Inflammatory macrophage treated with lipopolysaccharide for 1 hour (primary cell): ENCODE measurements at regions not wholly inside any gene's neighbourhood (a gene's known extent, or its start where the extent isn't known, plus 50 kb on each side); places are given as distances from the start of the nearest gene placed in this dataset.
"Not testable (repeated sequence)": the region's sequence is repeated elsewhere in the genome, so short reads cannot be mapped to it uniquely, and the experiment has no call there.

Source experiments
- DNase-seq, 2 donors: peaks; one replicate each; pipeline ENCODE4 v3.0.0-alpha.2; 2020 to 2022

- DNase-seq, result no peak
Measured at GRCh38 chr3:20808864-20809263, 622.9 kb upstream of the SGO1 start.

- no peak for DNase-seq
Measured at GRCh38 chr3:20798666-20799065, 612.7 kb upstream of the SGO1 start.

- DNase-seq, result no peak
Measured at GRCh38 chr3:20787005-20787404, 601.0 kb upstream of the SGO1 start.

GRCh38 chr3:20776692-20777091 lies 590.7 kb upstream of the SGO1 start:
- no peak for DNase-seq

GRCh38 chr3:20776286-20776685 lies 590.3 kb upstream of the SGO1 start:
- no peak for DNase-seq

GRCh38 chr3:20773320-20773984 lies 587.4 kb upstream of the SGO1 start:
- DNase-seq, result no peak

GRCh38 chr3:20772869-20773268 lies 586.9 kb upstream of the SGO1 start:
- DNase-seq, result no peak

GRCh38 chr3:20769430-20769829 lies 583.4 kb upstream of the SGO1 start:
- DNase-seq, result no peak

GRCh38 chr3:20760981-20761380 lies 575.0 kb upstream of the SGO1 start:
- no peak for DNase-seq

- DNase-seq, result no peak
Measured at GRCh38 chr3:20752416-20752815, 566.4 kb upstream of the SGO1 start.

GRCh38 chr3:20751296-20751695 lies 565.3 kb upstream of the SGO1 start:
- no peak for DNase-seq

- no peak for DNase-seq
Measured at GRCh38 chr3:20747741-20748140, 561.7 kb upstream of the SGO1 start.

GRCh38 chr3:20743553-20744321 lies 557.7 kb upstream of the SGO1 start:
- no peak for DNase-seq

GRCh38 chr3:20742903-20743552 lies 557.0 kb upstream of the SGO1 start:
- no peak for DNase-seq

GRCh38 chr3:20741381-20741780 lies 555.4 kb upstream of the SGO1 start:
- no peak for DNase-seq

- DNase-seq, result no peak
Measured at GRCh38 chr3:20739814-20740213, 553.8 kb upstream of the SGO1 start.

- DNase-seq, result no peak
Measured at GRCh38 chr3:20736287-20736852, 550.4 kb upstream of the SGO1 start.

- no peak for DNase-seq
Measured at GRCh38 chr3:20729185-20729584, 543.2 kb upstream of the SGO1 start.

GRCh38 chr3:20726786-20727185 lies 540.8 kb upstream of the SGO1 start:
- no peak for DNase-seq

- DNase-seq, result no peak
Measured at GRCh38 chr3:20724241-20724640, 538.2 kb upstream of the SGO1 start.

GRCh38 chr3:20716425-20716824 lies 530.4 kb upstream of the SGO1 start:
- not testable (repeated sequence) for DNase-seq

GRCh38 chr3:20701641-20702040 lies 515.6 kb upstream of the SGO1 start:
- no peak for DNase-seq

GRCh38 chr3:20700714-20701113 lies 514.7 kb upstream of the SGO1 start:
- no peak for DNase-seq

GRCh38 chr3:20698896-20699295 lies 512.9 kb upstream of the SGO1 start:
- DNase-seq, result no peak
